Upper lobe of left lung (tissue), 4 donors: ENCODE measurements at regions not wholly inside any gene's neighbourhood (a gene's known extent, or its start where the extent isn't known, plus 50 kb on each side); places are given as distances from the start of the nearest gene placed in this dataset.

Experiments
- EP300 ChIP-seq, 4 donors: sonication (generic); formaldehyde crosslinking; IDR thresholded peaks; one replicate each; pipeline ENCODE4 v1.5.1; 2017; ENCODE audit warnings: antibody characterized with exemption in 4 of 4, control low read depth in 2 of 4
- TF ChIP-seq, protein P1 (sequence below), 6 experiments: fragments of 450-650 bp in 4 of 6; fragments of 200-600 bp in 2 of 6; sonication (generic) in 2 of 6; IDR thresholded peaks; one replicate each; pipeline ENCODE4 v1.5.1; 2016 to 2019; ENCODE audit warnings: antibody characterized with exemption in 6 of 6

GRCh38 chr3:14336749-14337598, 65.4 kb upstream of the SLC6A6 start:
- TF ChIP-seq, protein P1, sequence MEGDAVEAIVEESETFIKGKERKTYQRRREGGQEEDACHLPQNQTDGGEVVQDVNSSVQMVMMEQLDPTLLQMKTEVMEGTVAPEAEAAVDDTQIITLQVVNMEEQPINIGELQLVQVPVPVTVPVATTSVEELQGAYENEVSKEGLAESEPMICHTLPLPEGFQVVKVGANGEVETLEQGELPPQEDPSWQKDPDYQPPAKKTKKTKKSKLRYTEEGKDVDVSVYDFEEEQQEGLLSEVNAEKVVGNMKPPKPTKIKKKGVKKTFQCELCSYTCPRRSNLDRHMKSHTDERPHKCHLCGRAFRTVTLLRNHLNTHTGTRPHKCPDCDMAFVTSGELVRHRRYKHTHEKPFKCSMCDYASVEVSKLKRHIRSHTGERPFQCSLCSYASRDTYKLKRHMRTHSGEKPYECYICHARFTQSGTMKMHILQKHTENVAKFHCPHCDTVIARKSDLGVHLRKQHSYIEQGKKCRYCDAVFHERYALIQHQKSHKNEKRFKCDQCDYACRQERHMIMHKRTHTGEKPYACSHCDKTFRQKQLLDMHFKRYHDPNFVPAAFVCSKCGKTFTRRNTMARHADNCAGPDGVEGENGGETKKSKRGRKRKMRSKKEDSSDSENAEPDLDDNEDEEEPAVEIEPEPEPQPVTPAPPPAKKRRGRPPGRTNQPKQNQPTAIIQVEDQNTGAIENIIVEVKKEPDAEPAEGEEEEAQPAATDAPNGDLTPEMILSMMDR (IDR thresholded peaks at IDR 0.05): no peak
- no peak for TF ChIP-seq EP300 (IDR thresholded peaks at IDR 0.05)
